ENCODE measurements at regions not wholly inside any gene's neighbourhood (a gene's known extent, or its start where the extent isn't known, plus 50 kb on each side); places are given as distances from the start of the nearest gene placed in this dataset.

- TF ChIP-seq POLR2A (IDR thresholded peaks at IDR 0.05; ENCODE audit: extremely low read depth, insufficient read length) (no peak), CTCF (IDR thresholded peaks at IDR 0.05; ENCODE audit: low read depth, low read length) (no peak), MYC (IDR thresholded peaks at IDR 0.05; ENCODE audit: low read depth, low read length) (no peak), MAX (IDR thresholded peaks at IDR 0.05; ENCODE audit: low read depth, low read length) (no peak)
Measured at GRCh38 chr9:81053298-81054025, 635.9 kb downstream of the TLE1 start.
